Anterior cingulate cortex (tissue), 58 donors: ENCODE measurements at regions not wholly inside any gene's neighbourhood (a gene's known extent, or its start where the extent isn't known, plus 50 kb on each side); places are given as distances from the start of the nearest gene placed in this dataset.
"Not testable (repeated sequence)": the region's sequence is repeated elsewhere in the genome, so short reads cannot be mapped to it uniquely, and the experiment has no call there.

Experiments used
- DNase-seq, 58 donors: peaks; one replicate each; lab custom pipeline; 2025; lab: John Stamatoyannopoulos, UW

DNA sequence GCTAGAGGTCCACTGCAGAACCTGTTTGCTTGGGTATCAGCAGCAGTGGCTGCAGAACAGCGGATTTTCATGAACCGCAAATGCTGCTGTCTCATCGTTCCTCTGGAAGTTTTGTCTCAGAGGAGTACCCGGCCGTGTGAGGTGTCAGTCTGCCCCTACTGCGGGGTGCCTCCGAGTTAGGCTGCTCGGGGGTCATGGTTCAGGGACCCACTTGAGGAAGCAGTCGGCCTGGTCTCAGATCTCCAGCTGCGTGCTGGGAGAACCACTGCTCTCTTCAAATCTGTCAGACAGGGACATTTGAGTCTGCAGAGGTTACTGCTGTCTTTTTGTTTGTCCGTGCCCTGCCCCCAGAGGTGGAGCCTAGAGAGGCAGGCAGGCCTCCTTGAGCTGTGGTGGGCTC is 109.5 kb upstream of the TMEM196 start:
- DNase-seq = not testable (repeated sequence)

DNA sequence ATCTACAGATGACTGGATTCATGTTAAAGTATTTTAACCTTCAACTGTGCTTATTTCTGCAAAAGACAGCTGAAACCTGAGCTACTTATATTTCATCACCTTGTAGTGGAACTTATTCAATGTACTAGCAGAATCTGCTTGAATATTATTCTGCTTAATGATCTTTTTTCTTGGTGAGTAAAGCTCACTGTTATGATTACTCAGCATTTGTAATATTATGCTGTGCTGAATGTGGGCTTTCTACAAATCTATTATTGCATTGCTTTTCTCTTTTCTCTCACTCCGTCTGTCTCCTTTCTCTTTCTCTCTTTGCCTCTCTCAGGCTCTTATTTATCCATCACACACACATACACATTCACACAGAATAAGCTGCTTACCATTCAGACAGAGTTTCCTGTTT is 98.7 kb upstream of the TMEM196 start:
- no peak for DNase-seq

DNA sequence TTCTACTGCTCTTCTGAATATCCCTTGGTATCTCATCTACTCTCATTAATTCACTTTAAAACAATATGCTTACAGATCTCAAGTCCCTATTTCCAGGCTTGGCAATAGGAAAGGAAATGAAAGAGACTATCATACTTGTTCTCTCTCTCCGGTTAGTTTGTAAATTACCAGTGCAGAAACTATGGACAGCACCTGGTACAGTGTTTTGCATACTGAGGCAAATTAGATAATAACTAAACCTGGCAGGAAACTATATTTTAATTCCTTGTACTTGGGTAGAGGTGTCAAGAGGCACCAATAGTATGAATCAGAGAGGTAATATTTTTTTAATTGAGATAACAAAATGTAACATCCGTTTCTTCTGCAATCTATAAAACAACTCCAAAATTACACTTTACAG is 97.7 kb upstream of the TMEM196 start:
- DNase-seq = no peak

DNA sequence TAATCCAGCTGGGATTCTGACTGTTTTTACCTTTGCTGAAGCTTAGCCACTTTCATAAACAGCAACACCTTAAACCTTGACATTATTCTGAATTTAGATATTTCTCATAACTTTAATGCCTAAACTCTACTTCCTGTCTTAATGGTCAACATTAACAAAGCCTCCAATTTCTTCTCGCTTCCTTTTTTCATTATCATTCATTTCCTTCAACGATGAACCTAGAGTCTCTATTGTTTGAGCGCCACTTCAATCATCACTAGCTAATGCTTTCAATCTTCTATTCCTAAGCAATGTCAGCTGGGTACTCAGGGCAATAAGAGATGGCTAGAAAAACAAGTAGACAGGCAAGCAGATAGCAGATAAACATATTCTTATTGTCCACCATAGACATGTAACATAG is 96.6 kb upstream of the TMEM196 start:
- DNase-seq = no peak

DNA sequence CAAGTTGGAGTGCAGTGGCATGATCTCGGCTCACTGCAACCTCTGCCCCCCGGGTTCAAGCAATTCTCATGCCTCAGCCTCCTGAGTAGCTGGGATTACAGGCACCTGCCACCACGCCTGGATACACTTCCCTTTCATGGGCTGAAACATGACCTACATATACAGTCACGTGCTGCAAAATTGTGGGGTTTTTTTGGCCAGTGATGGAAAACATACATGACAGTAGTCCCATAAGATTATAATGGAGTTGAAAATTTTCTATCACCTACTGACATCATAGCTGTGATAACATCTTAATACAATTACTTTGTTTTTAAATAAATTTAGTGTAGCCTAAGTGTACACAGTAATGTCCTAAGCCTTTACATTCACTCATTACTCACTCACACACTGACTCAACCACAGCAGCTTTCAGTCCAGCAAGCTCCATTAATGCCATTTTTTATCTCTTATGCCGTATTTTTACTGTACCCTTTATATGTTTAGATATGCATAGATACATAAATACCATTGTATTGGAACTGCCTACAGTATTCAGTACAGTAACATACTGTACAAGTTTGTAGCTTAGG is 79.9 kb upstream of the TMEM196 start:
- DNase-seq = no peak

DNA sequence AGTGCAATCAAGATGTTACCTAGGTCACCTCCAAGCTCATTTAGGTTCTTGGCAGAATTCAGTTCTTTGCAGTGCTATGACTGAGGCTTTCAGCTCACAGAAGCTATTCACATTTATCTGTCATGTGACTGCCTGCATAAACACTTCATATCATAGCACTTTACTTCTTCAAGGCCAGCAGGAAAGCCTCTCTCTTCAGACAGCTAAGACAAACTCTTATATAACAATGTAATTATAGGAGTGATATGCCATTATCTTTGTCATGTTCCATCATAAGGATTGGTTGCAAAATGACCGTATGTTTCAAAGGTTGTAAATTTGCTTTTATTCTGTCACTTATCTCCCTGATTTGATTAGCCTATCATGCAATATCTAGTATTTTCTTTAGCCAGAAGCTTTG is 78.8 kb upstream of the TMEM196 start:
- no peak for DNase-seq

DNA sequence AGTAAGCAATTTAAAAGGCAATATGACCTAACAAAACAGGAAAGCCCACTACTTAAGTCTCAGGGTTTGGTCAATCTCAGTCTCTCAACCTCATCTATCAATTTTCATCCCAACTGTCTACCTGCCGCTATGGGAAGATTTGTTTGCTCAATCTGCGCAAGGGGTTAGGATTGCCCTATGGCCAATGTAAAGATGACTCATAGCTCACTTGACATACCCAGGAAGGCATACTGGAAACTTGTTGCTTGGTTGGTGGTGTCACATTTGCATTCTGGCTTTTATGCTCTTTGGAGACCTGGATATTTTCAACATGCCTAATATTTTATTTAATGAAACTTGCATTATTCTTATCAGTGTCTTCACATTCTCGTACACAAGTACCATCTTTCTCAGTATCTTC is 78.1 kb upstream of the TMEM196 start:
- no peak for DNase-seq

DNA sequence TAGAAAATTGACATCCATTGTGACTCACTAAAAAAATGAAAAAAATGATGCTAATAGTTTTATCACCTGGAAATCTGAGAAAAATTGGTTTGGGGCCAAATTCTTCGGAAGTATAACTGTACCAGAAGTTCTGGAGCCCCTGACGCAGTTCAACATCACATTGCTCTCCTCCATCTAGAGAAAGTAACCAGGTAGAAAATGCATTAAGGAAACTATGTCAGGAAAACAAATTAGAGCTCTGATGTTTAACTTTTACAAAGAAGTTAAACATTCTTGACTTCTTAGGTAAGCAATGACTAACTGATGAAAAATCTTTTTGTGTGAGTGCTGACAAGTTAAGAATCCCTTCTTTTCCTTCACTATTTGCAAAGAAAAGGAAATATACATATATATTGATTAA is 61.1 kb upstream of the TMEM196 start:
- no peak for DNase-seq

DNA sequence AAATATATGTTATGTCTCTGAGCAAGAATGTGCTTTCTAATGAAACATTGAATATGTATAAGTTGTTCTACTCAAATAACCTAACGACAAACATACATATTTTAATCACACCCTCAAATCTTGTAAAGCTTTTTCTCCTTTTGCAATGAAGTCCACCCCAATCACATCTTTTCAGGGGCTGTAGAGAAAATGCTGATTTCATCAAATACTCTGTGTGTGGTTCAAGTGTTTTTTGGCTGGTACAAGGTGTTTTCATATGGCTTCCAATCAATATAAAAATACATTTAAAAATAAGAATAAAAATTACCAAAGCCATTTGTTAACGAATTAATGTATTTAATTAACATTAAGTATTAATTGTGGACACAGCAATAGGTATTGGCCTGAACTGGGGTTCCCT is 57.2 kb upstream of the TMEM196 start:
- no peak for DNase-seq
